ENCODE measurements at regions not wholly inside any gene's neighbourhood (a gene's known extent, or its start where the extent isn't known, plus 50 kb on each side); places are given as distances from the start of the nearest gene placed in this dataset.

DNA sequence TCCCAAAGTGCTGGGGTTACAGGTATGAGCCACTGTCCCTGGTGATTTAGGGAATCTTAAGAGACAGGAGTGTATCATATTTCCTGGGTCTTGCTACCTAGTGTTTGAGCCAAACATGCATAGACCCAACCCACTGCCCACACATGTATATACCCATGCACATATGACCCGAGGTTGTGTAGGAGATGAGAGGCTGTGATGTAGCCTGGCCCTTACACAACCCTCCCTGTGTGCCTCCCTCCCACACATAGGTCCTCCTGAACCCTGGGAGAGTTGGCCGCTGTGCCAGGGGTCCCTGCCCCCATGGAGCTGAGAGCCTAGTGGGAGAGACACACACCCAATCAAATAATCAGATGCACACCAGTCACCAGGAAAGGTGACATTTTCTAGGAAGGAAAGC is 365.9 kb downstream of the ZNF536 start:
- no peaks in the 10 kb centered on the region for H3K36me3 ChIP-seq
- no peak for DNase-seq (ENCODE audit: low spot score in 2 of 2)
- H3K4me1 ChIP-seq: no peaks in the 10 kb centered on the region
- no peak for TF ChIP-seq CTCF (IDR thresholded peaks at IDR 0.05)
- no peak overlapping the region for H3K27ac ChIP-seq
- intact Hi-C loops (cut with DNase I): no loop called here
- no peaks in the 10 kb centered on the region for H3K9me3 ChIP-seq
- no peak overlapping the region for H3K4me3 ChIP-seq
- H3K27me3 ChIP-seq: no peaks in the 10 kb centered on the region

DNA sequence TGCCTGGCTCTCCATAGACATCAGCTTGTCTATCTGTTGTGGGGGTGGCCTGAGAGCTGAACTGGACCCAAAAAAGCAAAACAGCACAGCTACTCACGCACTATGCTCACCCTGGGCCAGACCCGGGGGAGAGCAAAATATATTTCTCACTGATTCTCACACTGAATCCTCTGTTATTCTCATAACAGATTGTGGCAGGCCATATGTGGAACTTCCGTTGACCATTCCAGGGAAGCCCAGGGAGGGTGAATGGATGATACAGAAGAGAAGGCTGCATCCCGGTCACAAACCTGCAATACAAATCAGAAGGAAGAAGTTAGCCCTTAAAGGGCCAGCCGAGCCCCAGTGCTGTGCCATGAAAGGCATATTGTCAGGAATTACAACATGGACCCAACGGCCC is 362.5 kb downstream of the ZNF536 start:
- Histone ChIP-seq H3K27me3 (no peaks in the 10 kb centered on the region), H3K4me3 (no peak overlapping the region), H3K36me3 (no peaks in the 10 kb centered on the region), H3K4me1 (no peaks in the 10 kb centered on the region), H3K27ac (no peak overlapping the region), H3K9me3 (no peaks in the 10 kb centered on the region)
- DNase-seq (ENCODE audit: low spot score in 2 of 2): no peak
- intact Hi-C loops (cut with DNase I): no loop called here
- TF ChIP-seq CTCF (IDR thresholded peaks at IDR 0.05): no peak

GRCh38 chr19:30733826-30734550 is 361.8 kb downstream of the ZNF536 start:
- Histone ChIP-seq H3K4me3 (no peak overlapping the region), H3K9me3 (no peaks in the 10 kb centered on the region), H3K4me1 (no peaks in the 10 kb centered on the region), H3K36me3 (no peaks in the 10 kb centered on the region), H3K27me3 (no peaks in the 10 kb centered on the region), H3K27ac (no peak overlapping the region)
- intact Hi-C loops (cut with DNase I): no loop called here
- no peak for DNase-seq (ENCODE audit: low spot score in 2 of 2)
- no peak for TF ChIP-seq CTCF (IDR thresholded peaks at IDR 0.05)

DNA sequence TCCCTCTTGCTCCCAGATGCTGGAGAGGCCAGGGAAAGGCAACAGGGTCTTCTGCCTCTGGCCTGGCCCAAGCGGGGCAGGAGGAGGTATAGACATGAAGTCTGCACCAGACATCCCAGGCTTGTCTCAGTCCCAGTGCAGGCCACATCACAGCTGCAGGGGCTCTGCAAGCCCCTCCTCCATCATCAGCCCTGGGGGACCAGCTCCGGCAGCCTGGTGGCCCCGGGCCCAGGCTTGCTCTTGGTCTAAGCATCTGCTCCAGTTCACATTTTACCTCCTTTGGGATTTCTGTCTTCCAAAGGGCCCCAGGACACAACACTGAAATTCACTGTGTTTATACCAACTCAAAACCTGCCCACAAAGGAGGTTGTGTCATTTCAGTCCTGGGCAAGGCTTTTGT is 359.4 kb downstream of the ZNF536 start:
- intact Hi-C loops (cut with DNase I): no loop called here
- no peak overlapping the region for H3K27ac ChIP-seq
- no peaks in the 10 kb centered on the region for H3K9me3 ChIP-seq
- no peaks in the 10 kb centered on the region for H3K36me3 ChIP-seq
- H3K4me3 ChIP-seq: no peak overlapping the region
- TF ChIP-seq CTCF (IDR thresholded peaks at IDR 0.05): no peak
- no peaks in the 10 kb centered on the region for H3K27me3 ChIP-seq
- DNase-seq (ENCODE audit: low spot score in 2 of 2): no peak
- no peaks in the 10 kb centered on the region for H3K4me1 ChIP-seq

DNA sequence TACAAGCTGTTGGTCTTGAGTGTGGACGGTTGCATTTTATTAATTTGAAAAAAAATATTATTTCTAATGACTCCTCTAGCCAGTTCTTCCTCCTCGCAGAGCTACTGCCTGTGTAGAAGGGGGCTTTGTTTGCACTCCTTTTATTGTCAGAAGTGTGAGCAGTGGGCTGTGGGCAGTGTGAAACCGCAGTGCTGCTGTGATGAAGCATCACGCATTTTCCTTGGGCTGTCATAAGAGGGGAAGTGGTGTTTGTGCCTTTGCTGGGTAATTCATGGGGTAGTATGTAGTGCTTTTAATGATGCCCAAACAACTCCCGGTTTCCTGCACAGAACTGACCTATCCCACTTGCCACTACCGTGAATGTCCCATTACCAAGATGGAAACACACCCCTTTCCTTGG is 357.3 kb downstream of the ZNF536 start:
- no peak for DNase-seq (ENCODE audit: low spot score in 2 of 2)
- Histone ChIP-seq H3K9me3 (no peaks in the 10 kb centered on the region), H3K36me3 (no peaks in the 10 kb centered on the region), H3K4me1 (no peaks in the 10 kb centered on the region), H3K27ac (no peak overlapping the region), H3K27me3 (no peaks in the 10 kb centered on the region), H3K4me3 (no peak overlapping the region)
- no peak for TF ChIP-seq CTCF (IDR thresholded peaks at IDR 0.05)
- intact Hi-C loops (cut with DNase I): no loop called here

GRCh38 chr19:30722761-30723160 is 350.6 kb downstream of the ZNF536 start:
- Histone ChIP-seq H3K4me3 (no peak overlapping the region), H3K4me1 (peaks cover 0 to 2% of the 10 kb centered on the region in 2 donors), H3K27me3 (no peaks in the 10 kb centered on the region), H3K9me3 (no peaks in the 10 kb centered on the region), H3K27ac (no peak overlapping the region), H3K36me3 (no peaks in the 10 kb centered on the region)
- TF ChIP-seq CTCF (IDR thresholded peaks at IDR 0.05): no peak
- DNase-seq (ENCODE audit: low spot score in 2 of 2): no peak
- intact Hi-C loops (cut with DNase I): no loop called here

Data from ascending aorta (tissue), 2 donors.